Fibroblast of mammary gland (primary cell): ENCODE measurements at regions not wholly inside any gene's neighbourhood (a gene's known extent, or its start where the extent isn't known, plus 50 kb on each side); places are given as distances from the start of the nearest gene placed in this dataset.

Source experiments
- DNase-seq: peaks from one replicate; pipeline ENCODE4 v3.0.0-alpha.2; 2010; ENCODE audit warnings: low read depth
- H3K4me3 ChIP-seq: 2 replicates; pipeline ENCODE4 v1.5.1; 2011; ENCODE audit warnings: low read depth, mild to moderate bottlenecking, low read length, moderate library complexity; ENCODE audit not compliant: control insufficient read depth
- CTCF ChIP-seq: conservative IDR thresholded peaks from 2 replicates; pipeline ENCODE4 v1.5.1; 2011; ENCODE audit warnings: low read depth, low read length, inconsistent platforms; ENCODE audit not compliant: control insufficient read depth, insufficient read depth

- DNase-seq: no peak
- TF ChIP-seq CTCF: no peak
- no peak overlapping the region for H3K4me3 ChIP-seq
Observed at GRCh38 chr1:30397576-30397975, 325.8 kb downstream of the MATN1 start.

DNA sequence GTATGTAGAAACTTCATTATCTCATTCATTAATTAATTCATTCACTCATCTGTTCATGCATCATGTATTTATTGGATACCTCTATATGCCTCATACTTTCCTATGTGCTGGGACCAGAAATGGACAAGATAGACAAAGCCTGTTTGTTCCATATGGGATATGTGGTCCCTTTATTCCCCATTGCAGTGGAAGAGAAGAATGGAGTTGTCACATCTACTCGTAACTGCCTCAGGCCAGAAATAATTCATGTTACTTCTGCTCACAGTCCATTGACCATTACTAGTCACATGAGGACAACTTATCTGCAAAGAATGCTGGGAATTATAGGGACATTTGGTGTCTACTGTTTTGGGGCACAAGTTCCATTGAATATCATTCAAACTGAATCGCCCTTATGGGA, 327.8 kb downstream of the MATN1 start:
- no peak for TF ChIP-seq CTCF
- DNase-seq: no peak
- no peak overlapping the region for H3K4me3 ChIP-seq

DNA sequence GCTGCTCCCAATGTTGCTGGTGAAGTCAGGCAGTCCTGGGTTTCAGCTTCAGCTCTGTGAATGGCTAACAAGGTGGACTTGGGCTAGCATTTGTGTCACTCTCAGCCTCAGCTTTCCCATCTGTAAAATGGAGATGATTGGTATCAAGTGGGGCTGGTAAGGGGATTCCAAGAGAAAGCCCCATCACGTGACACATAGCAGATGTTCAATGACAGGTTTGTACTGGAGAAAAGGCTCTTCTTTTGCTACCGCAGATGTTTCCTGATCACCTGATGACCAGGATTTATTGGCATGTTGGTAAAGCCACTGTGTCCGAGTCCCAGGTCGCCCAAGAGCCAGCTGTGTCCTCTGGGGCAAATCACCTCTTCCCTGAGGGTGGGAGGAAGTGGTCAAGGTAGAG, 335.0 kb downstream of the MATN1 start:
- TF ChIP-seq CTCF: no peak
- no peak for DNase-seq

GRCh38 chr1:30386156-30386926, 337.0 kb downstream of the MATN1 start:
- no peak overlapping the region for H3K4me3 ChIP-seq
- DNase-seq: no peak
- no peak for TF ChIP-seq CTCF

More for the DNA sequence above, 335.0 kb downstream of the MATN1 start:
- H3K4me3 ChIP-seq: no peak overlapping the region

- no peak overlapping the region for H3K4me3 ChIP-seq
- DNase-seq: no peak
- no peak for TF ChIP-seq CTCF
Observed at GRCh38 chr1:30385246-30385995, 338.0 kb downstream of the MATN1 start.

- no peak for TF ChIP-seq CTCF
- no peak for DNase-seq
- no peak overlapping the region for H3K4me3 ChIP-seq
Observed at GRCh38 chr1:30384286-30385245, 338.8 kb downstream of the MATN1 start.
